Testis (tissue), 2 donors: ENCODE measurements at regions not wholly inside any gene's neighbourhood (a gene's known extent, or its start where the extent isn't known, plus 50 kb on each side); places are given as distances from the start of the nearest gene placed in this dataset.
"Not testable (repeated sequence)": the region's sequence is repeated elsewhere in the genome, so short reads cannot be mapped to it uniquely, and the experiment has no call there.

ENCODE experiments used
- POLR2A ChIP-seq: fragments of 450-650 bp; IDR thresholded peaks from one replicate; pipeline ENCODE4 v1.6.1; 2017; ENCODE audit warnings: antibody characterized with exemption, mild to moderate bottlenecking, moderate library complexity
- TF ChIP-seq, protein P1 (sequence below), 3 experiments: fragments of 450-650 bp in 2 of 3; fragments of 200-600 bp in 1 of 3; sonication (generic) in 1 of 3; IDR thresholded peaks; one replicate each; pipeline ENCODE4 v1.5.1; 2016 to 2019; ENCODE audit warnings: antibody characterized with exemption in 3 of 3, mild to moderate bottlenecking in 2 of 3, moderate library complexity in 1 of 3

DNA sequence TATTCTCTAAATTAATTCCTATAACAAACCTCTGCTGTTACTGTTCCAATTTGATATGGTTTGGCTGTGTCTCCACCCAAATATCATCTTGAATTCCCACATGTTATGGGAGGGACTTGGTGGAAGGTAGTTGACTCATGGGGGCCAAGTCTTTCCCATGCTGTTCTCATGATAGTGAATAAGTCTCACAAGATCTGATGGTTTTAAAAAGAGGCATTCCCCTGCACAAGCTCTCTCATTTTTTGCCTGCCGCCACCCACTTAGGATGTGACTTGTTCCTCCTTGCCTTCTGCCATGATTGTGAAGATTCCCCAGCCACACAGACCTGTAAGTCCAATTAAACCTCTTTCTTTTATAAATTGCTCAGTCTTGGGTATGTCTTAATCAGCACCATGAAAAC lies 104.3 kb upstream of the SLC25A48 start:
- TF ChIP-seq, protein P1, sequence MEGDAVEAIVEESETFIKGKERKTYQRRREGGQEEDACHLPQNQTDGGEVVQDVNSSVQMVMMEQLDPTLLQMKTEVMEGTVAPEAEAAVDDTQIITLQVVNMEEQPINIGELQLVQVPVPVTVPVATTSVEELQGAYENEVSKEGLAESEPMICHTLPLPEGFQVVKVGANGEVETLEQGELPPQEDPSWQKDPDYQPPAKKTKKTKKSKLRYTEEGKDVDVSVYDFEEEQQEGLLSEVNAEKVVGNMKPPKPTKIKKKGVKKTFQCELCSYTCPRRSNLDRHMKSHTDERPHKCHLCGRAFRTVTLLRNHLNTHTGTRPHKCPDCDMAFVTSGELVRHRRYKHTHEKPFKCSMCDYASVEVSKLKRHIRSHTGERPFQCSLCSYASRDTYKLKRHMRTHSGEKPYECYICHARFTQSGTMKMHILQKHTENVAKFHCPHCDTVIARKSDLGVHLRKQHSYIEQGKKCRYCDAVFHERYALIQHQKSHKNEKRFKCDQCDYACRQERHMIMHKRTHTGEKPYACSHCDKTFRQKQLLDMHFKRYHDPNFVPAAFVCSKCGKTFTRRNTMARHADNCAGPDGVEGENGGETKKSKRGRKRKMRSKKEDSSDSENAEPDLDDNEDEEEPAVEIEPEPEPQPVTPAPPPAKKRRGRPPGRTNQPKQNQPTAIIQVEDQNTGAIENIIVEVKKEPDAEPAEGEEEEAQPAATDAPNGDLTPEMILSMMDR (IDR thresholded peaks at IDR 0.05), result not testable (repeated sequence)
- not testable (repeated sequence) for TF ChIP-seq POLR2A
